Upper lobe of right lung (tissue), 1 donor: ENCODE measurements at regions not wholly inside any gene's neighbourhood (a gene's known extent, or its start where the extent isn't known, plus 50 kb on each side); places are given as distances from the start of the nearest gene placed in this dataset.

Experiments
- ATAC-seq: fragments of 200-7000 bp; cut with Tn5 transposase; one replicate; pipeline ENCODE4 v1.9.1; 2020; ENCODE audit warnings: mild to moderate bottlenecking, moderate library complexity
- DNase-seq: peaks from one replicate; pipeline ENCODE4 v3.0.0-alpha.2; 2020
- H3K27ac ChIP-seq: fragments of 200-600 bp; one replicate; pipeline ENCODE4 v1.8.0; 2022
- H3K27me3 ChIP-seq: fragments of 200-600 bp; one replicate; pipeline ENCODE4 v1.8.0; 2022; ENCODE audit warnings: mild to moderate bottlenecking
- H3K36me3 ChIP-seq: fragments of 200-600 bp; one replicate; pipeline ENCODE4 v1.8.0; 2022
- H3K4me1 ChIP-seq: fragments of 200-600 bp; one replicate; pipeline ENCODE4 v1.8.0; 2022
- H3K4me3 ChIP-seq: fragments of 200-600 bp; one replicate; pipeline ENCODE4 v1.8.0; 2022; ENCODE audit warnings: mild to moderate bottlenecking
- H3K9me3 ChIP-seq: fragments of 200-600 bp; one replicate; pipeline ENCODE4 v1.8.0; 2022
- intact Hi-C: fragments of 100-400 bp; cut with DNase I; formaldehyde crosslinking; loops from one replicate; pipeline ENCODE4 v1.11.0; 2022
- TF ChIP-seq, protein P1 (sequence below): fragments of 200-600 bp; IDR thresholded peaks from one replicate; pipeline ENCODE4 v1.8.0; 2022; ENCODE audit warnings: antibody characterized with exemption
- donor health status: DM: no; HTN: yes; CAD: no; lungs with severe emphysema.

DNA sequence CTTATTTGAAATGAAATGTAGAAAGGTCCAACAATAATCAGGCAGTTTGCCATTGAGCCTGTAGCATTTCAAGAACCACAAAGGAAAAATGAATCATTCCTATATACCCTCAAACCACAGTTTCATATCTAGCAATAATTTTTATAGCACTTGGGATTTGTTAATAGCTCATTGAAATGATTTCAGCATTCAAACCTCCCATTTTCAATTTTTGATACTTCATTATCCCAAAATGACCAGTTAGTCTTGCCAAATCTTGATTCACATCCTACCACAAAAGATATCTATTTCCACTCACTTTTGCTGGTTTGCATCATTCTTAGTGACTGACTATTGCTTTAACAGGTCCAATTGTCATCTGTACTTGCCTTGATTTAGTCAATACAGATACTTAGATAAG is 790.1 kb downstream of the TLE1 start:
- no peak for ATAC-seq
- H3K4me1 ChIP-seq: no peaks in the 10 kb centered on the region
- no peaks in the 10 kb centered on the region for H3K9me3 ChIP-seq
- TF ChIP-seq, protein P1, sequence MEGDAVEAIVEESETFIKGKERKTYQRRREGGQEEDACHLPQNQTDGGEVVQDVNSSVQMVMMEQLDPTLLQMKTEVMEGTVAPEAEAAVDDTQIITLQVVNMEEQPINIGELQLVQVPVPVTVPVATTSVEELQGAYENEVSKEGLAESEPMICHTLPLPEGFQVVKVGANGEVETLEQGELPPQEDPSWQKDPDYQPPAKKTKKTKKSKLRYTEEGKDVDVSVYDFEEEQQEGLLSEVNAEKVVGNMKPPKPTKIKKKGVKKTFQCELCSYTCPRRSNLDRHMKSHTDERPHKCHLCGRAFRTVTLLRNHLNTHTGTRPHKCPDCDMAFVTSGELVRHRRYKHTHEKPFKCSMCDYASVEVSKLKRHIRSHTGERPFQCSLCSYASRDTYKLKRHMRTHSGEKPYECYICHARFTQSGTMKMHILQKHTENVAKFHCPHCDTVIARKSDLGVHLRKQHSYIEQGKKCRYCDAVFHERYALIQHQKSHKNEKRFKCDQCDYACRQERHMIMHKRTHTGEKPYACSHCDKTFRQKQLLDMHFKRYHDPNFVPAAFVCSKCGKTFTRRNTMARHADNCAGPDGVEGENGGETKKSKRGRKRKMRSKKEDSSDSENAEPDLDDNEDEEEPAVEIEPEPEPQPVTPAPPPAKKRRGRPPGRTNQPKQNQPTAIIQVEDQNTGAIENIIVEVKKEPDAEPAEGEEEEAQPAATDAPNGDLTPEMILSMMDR: no peak
- DNase-seq: no peak
- H3K4me3 ChIP-seq: no peak overlapping the region
- no peak overlapping the region for H3K27ac ChIP-seq
- H3K36me3 ChIP-seq: no peaks in the 10 kb centered on the region
- intact Hi-C loops: no loop called here
- no peaks in the 10 kb centered on the region for H3K27me3 ChIP-seq

DNA sequence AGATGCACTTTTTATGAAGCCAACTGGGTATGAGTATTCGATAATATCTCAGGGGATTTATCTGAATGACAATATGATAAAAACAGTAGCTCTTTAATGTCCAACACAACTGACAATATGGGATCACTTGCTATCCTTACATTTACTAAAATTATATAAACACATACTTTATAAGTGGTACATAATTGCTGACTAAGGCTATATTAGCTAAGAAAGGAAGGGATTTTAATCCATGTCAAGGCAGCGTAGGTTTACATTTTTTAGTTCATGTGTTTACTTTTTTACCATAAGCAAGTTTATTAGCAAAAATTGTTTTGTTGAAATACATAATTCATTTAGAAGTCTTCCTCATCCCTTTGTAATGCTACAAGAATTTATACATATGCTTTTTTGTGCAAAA is 796.2 kb downstream of the TLE1 start:
- H3K36me3 ChIP-seq: no peaks in the 10 kb centered on the region
- TF ChIP-seq, protein P1: no peak
- DNase-seq: no peak
- no peak for ATAC-seq
- no peaks in the 10 kb centered on the region for H3K27me3 ChIP-seq
- H3K4me3 ChIP-seq: no peak overlapping the region
- no peak overlapping the region for H3K27ac ChIP-seq
- intact Hi-C loops: no loop called here
- no peaks in the 10 kb centered on the region for H3K9me3 ChIP-seq
- no peaks in the 10 kb centered on the region for H3K4me1 ChIP-seq

DNA sequence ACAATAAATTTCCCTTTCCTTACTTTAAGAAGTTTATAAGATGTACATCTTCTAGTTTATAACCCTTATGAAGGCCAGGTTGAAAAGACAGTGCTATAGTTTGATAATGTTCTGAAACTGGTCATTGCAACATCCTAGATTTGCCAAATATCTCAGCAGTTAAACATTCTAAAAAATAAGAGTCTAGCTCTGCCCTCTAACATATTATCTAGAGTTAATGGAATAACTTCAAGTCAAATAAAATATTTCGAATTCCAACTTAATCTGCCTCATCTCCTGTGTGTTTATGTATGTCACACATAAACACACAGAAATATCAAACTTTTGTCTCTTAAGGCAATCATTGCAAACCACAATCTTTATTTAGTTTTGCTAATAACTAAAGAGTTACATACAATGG is 796.6 kb downstream of the TLE1 start:
- intact Hi-C loops: no loop called here
- H3K36me3 ChIP-seq: no peaks in the 10 kb centered on the region
- no peaks in the 10 kb centered on the region for H3K4me1 ChIP-seq
- ATAC-seq (no peak), DNase-seq (no peak)
- H3K27ac ChIP-seq: no peak overlapping the region
- H3K9me3 ChIP-seq: no peaks in the 10 kb centered on the region
- H3K27me3 ChIP-seq: no peaks in the 10 kb centered on the region
- TF ChIP-seq, protein P1: no peak
- no peak overlapping the region for H3K4me3 ChIP-seq

DNA sequence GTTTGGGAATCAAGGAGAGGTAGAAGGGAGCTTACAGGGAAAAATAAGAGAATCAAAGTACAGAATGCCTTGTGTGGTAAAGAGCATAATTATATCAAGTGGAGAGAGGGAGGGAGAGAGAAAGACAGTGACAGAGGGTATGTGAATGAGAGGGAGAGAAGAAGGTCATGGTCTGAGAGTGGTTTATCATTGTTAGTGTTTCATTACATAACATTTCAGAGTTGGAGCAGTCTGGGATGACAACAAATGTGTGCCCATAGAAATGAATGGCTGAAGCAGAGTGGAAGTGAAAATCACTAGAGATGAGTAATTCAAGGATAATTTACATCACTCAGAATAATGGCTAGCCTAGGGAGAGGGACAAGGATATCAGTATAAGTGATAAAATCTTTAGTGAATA is 799.2 kb downstream of the TLE1 start:
- Histone ChIP-seq H3K27ac (no peak overlapping the region), H3K4me1 (no peaks in the 10 kb centered on the region), H3K4me3 (no peak overlapping the region), H3K36me3 (no peaks in the 10 kb centered on the region), H3K9me3 (no peaks in the 10 kb centered on the region), H3K27me3 (no peaks in the 10 kb centered on the region)
- DNase-seq (no peak), ATAC-seq (no peak)
- intact Hi-C loops: no loop called here
- TF ChIP-seq, protein P1: no peak

DNA sequence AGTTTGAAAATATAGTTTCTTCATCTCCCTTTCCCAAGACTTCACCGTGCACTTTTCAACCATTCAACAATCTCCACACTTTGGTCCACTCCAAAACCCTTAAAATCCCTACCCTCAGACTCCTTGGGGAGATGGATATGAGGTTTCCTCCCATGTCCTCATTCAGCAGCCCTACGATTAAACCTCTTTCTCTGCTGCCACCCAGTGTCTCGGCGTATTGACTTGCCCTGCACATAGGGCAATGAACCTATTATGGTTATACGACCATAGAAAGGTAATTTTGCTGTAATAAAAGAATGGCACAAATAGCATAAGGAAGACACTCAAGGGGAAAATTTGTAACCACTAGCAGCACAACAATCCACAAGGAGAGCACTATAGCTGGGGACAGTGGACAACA is 803.5 kb downstream of the TLE1 start:
- Histone ChIP-seq H3K4me1 (no peaks in the 10 kb centered on the region), H3K27me3 (no peaks in the 10 kb centered on the region), H3K27ac (no peak overlapping the region), H3K9me3 (no peaks in the 10 kb centered on the region), H3K4me3 (no peak overlapping the region), H3K36me3 (no peaks in the 10 kb centered on the region)
- intact Hi-C loops: no loop called here
- DNase-seq (no peak), ATAC-seq (no peak)
- TF ChIP-seq, protein P1: peak; percentile 20

DNA sequence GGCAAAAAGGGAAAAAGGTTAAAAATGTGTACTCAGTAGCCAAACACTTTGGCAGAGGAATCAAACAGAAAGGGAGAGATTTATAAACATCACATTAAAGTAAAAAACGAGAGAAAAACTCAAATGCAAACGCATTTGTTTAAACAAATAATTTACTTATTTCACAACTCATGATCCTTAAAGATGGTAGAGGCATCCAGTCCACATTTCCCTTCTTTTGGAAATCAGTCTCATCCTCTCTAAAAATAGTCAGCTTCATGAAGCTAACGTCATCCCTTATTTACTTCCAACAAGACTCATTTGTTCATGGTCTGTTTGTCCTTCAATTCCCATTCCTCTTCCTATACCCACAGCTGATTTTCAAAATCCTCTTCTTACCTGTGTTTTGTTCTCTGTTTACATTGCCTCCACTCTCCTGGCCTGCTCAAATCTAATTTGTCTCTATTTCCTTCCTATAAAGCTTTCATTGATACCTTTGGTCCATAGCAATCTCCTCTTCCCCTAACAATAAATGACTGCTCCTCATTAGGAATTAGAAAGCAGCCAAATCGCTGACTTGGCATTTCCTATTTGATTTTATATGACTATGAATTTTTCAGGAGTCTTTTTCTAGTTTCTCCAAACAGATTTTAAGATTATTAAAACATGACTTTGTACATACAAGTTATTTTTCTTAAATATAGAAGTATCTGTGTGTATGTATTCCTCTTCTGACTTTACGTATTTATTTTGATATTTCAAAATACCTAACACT is 805.3 kb downstream of the TLE1 start:
- intact Hi-C loops: no loop called here
- ATAC-seq: no peak

More for the DNA sequence above, 805.3 kb downstream of the TLE1 start:
- H3K27me3 ChIP-seq: no peaks in the 10 kb centered on the region
- no peak overlapping the region for H3K27ac ChIP-seq
- no peak overlapping the region for H3K4me3 ChIP-seq
- TF ChIP-seq, protein P1: no peak
- no peaks in the 10 kb centered on the region for H3K36me3 ChIP-seq
- no peak for DNase-seq
- H3K9me3 ChIP-seq: no peaks in the 10 kb centered on the region
- H3K4me1 ChIP-seq: no peaks in the 10 kb centered on the region
